Ammon's horn (tissue), 1 donor: ENCODE measurements at regions not wholly inside any gene's neighbourhood (a gene's known extent, or its start where the extent isn't known, plus 50 kb on each side); places are given as distances from the start of the nearest gene placed in this dataset.

ENCODE experiments used
- DNase-seq: peaks from one replicate; pipeline ENCODE4 v3.0.0-alpha.2; 2016; ENCODE audit warnings: low spot score

DNA sequence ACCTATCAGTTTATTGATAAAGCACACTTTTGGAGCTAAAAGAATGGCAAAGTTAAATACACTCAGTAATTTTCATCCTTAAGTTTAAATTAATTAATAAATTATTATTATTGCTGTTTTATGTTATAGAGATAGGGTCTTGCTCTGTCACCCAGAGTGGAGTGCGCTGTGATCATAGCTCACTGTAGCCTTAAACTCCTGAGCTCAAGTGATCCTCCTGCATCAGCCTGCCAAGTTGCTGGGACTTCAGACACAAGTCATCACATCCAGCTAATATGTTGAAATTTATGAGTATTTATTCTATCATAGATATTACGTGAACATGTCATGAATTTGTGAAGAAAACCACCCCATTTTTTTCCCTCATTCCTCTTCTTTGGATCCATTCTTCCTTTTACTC is 64.2 kb downstream of the GJA1 start:
- DNase-seq, result no peak

DNA sequence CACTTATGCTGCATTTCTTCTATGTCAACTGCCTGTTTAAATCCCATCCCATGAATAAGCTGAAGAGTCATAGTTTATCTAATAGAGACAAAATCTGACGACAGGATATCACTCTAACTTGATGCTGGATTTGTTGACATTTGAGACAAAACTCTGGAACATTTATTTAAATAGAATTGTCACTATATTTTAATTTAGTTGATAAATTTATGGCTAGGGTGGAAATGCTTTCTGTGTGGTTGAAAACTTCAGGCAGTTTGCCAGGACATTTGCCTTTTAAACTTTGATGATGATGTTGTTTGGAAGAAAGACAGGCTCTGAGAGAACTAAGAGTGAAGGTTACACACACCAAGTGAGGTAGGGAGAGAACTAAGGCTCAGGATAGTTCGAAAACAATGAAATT is 68.1 kb downstream of the GJA1 start:
- no peak for DNase-seq

DNA sequence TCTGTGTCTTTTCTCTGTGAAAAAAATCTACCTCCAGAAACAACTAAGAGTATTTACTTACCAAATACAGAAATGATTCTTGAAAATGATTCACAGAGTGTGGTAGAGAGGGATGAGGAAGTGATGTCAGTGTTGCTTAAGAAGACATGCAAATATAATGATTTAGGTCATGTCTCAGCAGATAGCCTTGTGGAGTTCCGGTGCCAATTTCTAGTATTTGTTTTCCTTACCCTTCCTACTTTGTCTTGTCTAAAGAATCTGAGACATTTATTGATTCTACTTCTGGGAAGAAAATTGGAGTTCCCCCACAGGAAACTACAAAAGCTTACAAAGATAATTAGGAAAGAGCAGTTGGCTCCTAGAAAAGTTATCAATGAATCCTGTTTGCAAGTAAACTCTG is 68.8 kb downstream of the GJA1 start:
- no peak for DNase-seq

DNA sequence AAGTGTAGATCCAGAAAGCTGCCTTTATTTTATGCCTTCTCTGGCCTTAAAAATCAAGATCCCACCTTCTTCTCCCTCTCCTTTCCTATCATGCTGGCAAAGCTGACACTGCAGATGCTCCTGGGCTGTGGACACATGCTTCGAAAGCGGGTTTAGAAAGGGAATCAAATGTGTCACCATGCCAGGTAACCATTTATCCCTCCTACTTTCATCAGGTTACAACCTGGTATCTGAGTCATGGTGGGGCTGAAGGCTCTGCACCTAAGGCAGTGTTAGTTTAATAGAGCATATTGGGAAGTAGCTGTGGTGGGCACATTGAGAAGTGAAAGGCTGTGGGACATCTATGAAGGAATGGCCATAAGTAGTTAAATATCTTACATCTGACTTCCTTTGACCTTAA is 69.8 kb downstream of the GJA1 start:
- no peak for DNase-seq

DNA sequence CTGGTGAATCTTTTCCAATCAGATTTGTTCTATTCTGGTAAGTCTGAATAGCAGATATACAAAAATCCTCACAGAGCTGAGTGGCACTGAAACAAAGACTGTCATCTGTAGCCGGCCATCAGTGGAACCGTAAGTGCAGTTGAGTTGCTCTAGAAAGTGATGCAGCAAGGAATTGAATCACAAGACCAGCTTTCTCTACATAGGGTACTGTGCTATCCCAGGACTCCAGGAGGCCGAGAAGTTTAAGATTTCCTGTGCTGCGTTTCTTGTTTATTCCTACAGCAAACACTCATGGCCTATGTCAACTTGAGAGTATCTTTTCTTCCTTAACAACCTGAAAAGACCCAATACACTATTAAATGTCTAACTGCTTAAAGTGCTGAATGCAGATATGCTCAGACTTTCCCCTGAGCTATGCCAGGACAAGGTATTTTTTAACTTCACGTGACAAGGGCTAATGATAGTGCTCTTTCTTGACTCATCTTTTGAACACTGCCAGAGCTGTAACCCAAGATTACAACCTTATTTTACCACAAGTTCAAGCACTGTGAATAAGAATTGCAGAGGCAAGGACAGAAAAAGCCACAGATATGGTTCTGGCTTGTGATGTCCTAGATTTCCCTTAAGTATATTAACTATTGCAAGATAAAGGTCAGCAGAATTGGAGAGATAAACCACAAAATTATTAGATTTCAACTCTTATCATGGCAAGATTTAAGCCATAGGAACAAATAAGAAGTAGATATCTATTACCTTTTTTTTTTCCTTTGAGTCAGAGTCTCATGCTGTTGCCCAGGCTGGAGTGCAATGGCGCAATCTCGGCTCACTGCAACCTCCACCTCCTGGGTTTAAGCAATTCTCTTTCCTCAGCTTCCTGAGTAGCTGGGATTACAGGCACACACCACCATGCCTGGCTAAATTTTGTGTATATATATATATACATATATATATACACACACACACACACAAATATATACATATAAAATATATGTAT is 71.6 kb downstream of the GJA1 start:
- no peak for DNase-seq

DNA sequence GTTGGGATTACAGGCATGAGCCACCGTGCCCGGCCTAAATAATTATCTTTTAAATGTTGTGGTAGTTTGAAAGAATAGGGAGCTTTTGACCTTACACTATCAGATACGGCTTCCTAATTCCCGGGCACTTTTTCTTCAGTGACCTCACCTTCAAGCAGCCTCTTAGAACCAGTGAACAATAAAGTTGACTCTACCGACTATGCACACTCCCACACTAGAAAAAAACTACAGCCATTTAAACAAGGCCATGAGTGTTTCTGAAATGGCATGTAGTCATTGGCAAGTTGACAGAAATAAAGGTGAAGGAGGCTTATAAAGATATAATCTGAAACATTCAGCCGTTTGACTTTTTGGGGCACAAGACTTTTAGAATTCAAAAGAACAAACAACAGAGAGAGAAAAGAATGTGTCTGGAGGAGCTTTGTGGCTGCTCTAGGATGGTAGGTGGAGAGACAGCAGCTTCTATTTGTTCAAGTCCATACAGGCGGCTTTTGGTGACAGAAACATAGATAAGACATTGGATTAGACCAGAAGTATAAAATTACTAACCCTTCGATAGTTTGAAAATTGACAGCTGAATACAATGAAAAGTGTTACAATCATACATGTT is 75.2 kb downstream of the GJA1 start:
- DNase-seq, result no peak

DNA sequence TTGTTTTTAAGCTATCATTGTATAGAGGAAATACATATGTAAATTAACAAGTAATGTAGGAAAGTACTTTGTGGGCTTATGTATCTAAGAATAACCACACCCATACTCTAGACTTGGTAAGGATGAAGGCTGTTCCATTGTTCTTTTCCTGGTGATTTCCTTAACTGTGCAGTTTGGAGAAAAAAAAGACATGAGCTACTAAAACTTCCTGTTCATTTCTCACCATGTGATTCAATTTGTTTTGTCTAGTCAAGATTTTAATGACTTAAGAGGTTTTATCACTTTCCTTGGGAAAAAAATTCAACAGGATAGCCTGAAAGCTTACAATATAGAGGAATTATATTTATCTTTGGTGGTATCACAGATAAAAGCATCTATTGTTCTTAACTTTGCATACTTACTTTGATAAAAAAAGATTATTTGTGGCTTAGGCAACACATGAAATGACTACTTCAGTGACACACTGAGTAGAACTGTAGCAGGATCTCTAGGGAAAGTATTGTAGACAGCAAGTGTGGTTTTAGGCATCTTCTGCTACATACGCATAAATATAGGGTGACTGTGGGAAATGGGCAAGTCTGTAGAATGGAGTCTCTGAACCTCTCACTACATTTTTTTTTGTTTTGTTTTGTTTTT is 80.3 kb downstream of the GJA1 start:
- DNase-seq, result no peak

DNA sequence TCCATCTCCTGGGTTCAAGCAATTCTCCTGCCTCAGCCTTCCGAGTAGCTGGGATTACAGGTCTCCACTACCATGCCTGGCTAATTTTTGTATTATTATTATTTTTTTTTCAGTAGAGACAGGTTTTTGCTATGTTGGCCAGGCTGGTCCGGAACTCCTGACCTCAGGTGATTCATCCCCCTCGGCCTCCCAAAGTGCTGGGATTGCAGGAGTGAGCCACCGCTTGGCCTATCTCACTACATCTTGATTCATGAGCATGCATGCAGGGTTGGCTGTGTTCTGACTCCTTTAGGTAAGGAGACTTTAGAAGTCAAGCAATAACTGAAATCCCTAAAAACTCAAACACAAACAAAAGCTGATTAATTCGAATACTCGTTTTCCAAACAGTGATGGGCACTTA is 80.9 kb downstream of the GJA1 start:
- DNase-seq, result no peak

DNA sequence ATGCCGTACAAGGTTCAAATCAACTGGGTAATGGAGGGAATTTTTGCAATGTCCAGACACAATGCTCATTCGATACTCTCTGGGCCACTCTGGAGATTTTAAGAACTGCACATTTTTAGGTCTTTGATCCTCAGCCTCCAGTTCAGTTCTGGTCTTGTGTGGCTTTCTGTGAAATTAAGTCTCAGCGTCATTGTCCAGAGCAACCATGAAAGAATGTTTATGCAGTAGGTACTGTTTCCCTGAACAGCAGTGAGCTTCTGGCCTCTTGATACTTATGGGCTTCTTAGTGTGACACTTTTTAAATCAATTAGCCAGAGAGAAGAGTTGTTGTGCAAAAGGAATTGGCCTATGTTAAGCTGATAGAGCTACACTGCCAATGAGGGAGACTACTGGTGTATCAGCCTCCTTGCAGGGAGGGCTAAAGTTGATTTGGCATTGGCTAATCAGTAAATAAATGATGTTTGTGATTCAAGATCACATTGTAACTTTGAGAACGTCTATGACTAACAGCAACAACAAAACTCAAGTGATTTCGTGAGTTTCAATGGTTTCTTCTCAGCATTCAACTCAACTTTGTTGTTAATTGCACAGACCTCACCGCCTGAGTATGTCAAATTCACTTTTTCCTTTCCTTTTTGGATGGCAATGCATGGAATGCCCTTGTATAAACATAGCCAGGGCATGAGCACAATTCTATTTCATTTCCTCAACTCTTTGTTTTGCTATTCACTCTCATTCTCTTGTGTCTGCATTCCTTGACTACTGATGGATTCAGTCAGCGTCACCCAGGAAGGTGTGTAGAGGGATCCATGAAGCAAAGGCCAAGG is 85.1 kb downstream of the GJA1 start:
- no peak for DNase-seq

DNA sequence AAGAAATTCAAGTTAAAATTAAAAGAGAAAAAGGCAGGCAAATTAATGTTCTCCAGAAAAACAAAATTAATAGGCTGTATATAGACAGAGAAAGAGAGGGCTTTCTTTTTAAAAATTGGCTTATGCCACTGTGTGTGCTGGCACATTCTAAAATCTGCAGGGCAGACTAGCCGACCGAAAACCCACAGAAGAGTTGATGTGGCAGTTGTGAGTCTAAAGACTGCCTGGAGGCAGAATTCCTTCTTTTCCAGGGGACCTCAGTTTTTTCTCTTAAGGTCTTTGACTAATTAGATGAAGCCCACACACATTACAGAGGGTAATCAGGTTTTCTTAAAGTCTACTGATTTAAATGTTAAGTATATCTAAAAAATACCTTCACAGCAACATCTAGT is 85.7 kb downstream of the GJA1 start:
- no peak for DNase-seq

DNA sequence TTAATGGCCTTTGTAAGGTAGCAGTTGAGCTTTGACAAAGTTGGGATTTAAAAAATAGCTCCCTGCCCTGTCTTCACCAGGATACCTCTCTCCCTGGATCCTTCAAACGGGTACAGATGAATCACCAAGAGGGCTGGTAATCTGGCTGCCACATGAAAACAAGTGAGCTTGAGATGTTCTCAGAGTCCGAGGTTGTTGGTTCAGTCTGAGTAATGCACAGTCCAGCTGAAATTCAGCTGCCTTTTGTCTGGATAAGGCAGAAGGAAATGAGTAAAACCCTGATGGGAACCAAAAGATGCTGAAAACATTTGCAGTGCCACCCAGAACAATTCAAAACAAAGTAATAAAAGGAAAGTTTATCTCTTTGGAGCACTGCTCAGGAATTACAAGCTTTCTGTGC is 86.8 kb downstream of the GJA1 start:
- no peak for DNase-seq

DNA sequence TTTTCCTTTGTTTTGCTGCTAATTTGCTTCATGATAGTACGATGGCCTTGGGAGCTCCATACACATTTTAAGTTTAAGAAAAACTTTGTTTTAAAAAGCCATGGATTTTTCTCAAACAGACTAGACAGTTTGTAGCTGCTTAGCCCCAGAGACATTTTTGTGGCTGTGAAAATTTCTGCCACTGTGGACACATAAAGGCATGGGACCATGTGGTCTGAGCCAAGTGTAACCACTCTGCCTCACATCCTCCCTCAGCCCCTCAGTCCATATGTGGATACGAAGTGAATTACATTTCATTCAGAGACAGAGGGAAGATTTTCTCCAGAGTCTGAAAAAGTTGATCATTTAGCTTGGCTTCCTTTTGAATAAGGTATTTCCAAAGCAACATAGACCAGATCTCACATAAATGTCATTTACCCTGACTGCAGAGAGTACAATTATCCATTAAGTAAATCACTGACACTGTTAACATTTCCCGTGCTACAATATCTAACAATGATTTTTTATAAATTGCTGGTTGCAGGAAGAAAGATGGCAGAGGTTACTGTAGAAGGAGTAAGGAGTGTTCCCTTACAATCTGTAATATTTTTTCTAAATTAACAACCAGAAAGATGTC is 87.4 kb downstream of the GJA1 start:
- no peak for DNase-seq

DNA sequence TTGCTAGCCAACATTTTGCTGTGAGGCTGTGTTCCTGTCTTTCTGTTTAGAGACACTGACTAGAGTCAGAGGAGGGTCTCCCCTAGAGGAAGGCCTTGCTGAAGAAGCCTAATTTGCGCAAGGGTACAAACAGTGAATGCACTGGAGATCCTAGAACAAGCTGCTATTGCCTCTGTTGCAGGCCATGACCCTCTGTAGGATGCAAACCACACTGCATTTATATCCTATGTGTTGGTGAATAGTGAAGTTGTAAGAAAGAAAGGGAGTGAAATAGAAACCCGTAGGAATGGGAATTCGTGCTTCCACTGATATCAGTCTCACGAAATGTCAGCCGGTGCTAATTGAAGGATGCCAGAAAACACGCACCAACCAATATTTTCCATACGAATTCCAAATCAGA is 88.2 kb downstream of the GJA1 start:
- DNase-seq, result no peak

DNA sequence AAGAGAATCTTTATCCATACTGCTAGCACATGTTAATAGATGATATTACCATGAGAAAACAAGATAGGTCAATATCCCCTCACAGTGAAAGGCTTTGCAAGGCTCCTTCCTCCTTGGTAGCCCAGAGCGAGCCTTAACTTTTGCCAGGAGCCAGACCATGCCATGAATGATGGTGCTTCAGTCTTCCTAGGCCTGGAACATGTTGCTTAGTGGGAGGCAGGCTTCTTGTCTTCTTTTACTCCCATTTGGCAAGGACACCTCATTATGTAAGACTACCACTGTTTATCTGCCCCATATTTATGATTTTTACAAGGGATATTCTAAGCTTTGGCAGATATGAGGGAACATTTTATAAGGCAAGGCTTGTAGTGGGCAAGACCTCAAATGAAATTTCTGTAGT is 90.8 kb downstream of the GJA1 start:
- no peak for DNase-seq

DNA sequence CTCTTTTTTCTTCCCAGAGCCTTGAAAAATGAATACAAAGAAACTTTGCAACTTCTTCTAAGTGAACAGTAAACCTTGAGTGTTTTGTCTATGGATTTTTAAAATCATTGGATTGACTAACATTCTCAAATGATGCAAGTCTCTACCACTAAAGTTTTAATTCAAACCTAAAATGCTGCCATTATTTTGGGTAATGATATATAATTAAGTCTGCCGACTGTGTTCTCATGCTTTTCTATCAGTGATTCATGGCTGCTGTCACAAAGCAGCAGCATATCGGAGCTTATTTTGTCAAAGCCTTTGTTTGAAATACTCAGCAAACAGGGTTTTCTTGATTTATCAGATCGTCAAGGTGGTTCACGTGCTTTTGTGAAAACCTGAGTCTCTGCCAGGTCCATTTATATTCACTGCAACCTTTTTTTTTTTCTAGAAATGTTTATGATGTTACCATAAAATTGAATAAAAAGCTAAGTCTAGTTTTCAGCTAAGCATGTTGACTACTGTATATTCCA is 96.3 kb downstream of the GJA1 start:
- no peak for DNase-seq

DNA sequence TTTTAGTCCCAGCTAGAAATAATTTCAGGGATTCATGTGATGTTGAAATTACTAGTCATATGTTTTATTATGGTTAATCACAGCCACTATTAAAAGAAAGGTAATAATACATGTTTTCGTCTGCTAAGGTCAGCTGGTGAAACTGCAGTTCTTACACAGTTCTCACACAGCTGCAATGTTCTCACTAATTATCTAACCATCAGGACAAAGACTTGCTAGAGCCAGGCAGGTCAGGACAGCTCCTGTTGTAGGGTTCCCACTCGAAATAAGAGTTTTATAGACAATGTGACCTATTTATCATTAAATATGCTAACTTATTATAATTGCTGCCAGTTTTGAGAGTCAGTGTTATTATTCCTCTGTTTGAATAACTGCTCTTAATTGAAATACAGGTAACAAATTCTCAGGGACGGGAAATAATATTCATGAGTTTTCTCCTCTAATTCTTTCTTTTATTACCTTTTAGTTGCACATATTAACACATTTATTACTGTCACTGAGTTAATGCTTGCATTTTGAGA is 97.9 kb downstream of the GJA1 start:
- DNase-seq, result no peak

DNA sequence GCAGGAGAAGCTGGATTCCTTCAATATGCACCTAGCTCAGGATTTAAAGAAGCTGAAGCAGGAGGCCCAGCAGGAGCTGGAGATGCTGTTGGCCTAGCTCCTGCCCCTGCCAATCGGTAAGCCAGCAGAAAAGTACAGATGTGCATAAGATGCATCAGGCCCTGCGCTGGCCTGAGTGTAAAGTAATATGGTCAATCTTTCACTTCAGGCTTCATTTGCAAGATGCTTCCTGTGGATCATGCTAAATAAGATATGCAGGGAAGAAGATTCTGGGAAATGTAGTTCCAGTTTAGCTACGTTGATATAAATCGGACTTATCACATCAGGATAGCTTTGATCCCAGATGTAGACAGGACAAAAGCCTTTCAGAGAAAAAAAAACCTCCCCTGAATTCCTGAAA is 100.3 kb downstream of the GJA1 start:
- DNase-seq, result no peak

DNA sequence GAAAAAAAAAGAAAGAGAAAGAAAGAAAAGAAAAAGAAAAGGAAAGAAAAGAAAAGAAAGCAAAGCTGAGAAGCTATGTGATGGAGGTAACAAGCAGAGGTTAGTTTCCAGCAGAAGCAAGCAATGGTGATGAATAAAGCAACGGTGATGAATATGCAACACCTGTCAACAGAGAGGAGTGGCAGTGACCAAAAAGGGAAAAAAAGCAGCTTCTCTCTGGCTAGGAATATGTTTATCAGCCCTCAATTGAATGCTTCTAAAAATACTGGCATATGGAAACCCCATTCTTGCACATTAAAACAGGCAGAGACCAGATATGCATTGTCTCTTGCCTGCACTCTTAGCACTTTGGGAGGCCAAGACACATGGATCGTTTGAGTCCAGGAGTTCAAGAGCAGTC is 100.9 kb downstream of the GJA1 start:
- no peak for DNase-seq

DNA sequence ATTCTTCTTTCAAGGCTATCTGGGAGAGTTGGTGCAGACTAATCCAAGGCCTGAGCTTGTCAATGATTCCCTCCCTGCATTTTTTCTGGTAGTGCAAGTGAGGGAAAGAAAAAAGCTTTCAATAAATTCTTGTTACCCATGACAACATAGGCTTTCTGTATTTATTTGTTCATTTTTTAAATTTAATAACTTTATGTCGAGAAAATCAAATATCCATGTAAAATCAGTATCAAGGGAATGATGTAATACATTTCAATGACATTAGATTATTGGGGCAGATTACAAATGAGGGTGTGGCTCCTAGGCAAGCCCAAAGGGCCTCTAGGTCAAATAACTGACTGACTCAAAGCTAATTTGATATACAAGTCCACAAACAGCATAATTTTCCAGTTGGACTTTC is 104.0 kb downstream of the GJA1 start:
- no peak for DNase-seq

DNA sequence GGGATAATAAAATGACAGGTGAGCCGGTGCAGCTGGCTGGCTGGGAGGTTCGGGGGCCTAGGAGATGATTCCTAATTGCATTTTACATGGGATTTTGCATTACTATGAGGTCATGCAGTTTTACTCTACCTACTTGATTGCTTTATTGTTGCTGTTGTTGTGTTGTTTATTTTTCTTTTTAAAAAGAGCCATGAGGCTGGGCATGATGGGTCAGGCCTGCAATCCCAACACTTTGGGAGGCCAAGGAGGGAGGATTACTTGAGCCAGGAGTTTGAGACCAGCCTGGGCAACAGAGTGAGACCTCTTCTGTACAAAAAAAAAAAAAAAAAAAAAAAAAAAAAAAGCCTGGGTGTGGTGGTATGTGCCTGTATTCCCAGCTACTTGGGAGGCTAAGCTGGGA is 104.8 kb downstream of the GJA1 start:
- no peak for DNase-seq

DNA sequence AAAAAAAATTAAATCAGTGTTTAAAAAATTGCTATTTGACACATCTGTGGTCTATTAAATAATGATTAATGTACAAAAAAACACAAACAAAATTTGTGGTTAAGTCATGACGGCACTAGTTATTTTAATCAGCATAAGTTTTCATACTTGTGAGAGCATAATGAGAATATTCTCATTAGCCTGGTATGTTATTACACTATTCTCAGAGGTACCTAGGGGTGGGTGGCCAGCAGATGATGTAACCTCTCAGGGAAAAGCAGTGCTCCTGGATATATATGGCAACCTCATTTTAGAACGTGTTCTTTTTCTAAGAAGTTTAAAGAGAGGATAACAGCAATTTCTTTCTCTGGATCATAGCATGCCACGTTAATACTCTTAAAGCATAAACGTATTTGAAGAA is 109.2 kb downstream of the GJA1 start:
- DNase-seq, result no peak
